Endothelial cell (in vitro differentiated cells): ENCODE measurements at regions not wholly inside any gene's neighbourhood (a gene's known extent, or its start where the extent isn't known, plus 50 kb on each side); places are given as distances from the start of the nearest gene placed in this dataset.

Source experiments
- DNase-seq: peaks from one replicate; pipeline ENCODE4 v3.0.0; 2021; ENCODE audit warnings: low spot score
- H3K27ac Mint-ChIP-seq: one replicate; pipeline ENCODE4 v1.8.0; 2021; ENCODE audit warnings: mixed read lengths, inconsistent platforms; ENCODE audit not compliant: unreplicated experiment
- H3K27me3 Mint-ChIP-seq: one replicate; pipeline ENCODE4 v1.8.0; 2021; ENCODE audit warnings: mild to moderate bottlenecking, moderate library complexity, mixed read lengths, inconsistent platforms; ENCODE audit not compliant: unreplicated experiment
- H3K36me3 Mint-ChIP-seq: one replicate; pipeline ENCODE4 v1.8.0; 2021; ENCODE audit warnings: mild to moderate bottlenecking, low read depth, mixed read lengths, inconsistent platforms; ENCODE audit not compliant: unreplicated experiment
- H3K4me1 Mint-ChIP-seq: one replicate; pipeline ENCODE4 v1.8.0; 2021; ENCODE audit warnings: mild to moderate bottlenecking, mixed read lengths, inconsistent platforms; ENCODE audit not compliant: unreplicated experiment
- H3K4me3 Mint-ChIP-seq: one replicate; pipeline ENCODE4 v1.8.0; 2021; ENCODE audit warnings: mild to moderate bottlenecking, mixed read lengths, inconsistent platforms; ENCODE audit not compliant: unreplicated experiment
- H3K9me3 Mint-ChIP-seq: one replicate; pipeline ENCODE4 v1.8.0; 2021; ENCODE audit warnings: mixed read lengths, inconsistent platforms; ENCODE audit not compliant: unreplicated experiment
- CTCF ChIP-seq: fragments of 200-600 bp; sonication (generic); IDR thresholded peaks from one replicate; pipeline ENCODE4 v1.5.0; 2021; ENCODE audit warnings: antibody characterized with exemption; ENCODE audit not compliant: unreplicated experiment

- no peak for TF ChIP-seq CTCF
- no peak overlapping the region for H3K27ac Mint-ChIP-seq
- no peak overlapping the region for H3K4me3 Mint-ChIP-seq
- peaks cover 29% of the 10 kb centered on the region for H3K9me3 Mint-ChIP-seq
- no peak for DNase-seq
- no peaks in the 10 kb centered on the region for H3K4me1 Mint-ChIP-seq
- peaks cover 5% of the 10 kb centered on the region for H3K27me3 Mint-ChIP-seq
- peaks cover 3% of the 10 kb centered on the region for H3K36me3 Mint-ChIP-seq
These were observed 72.4 kb upstream of the ISX start for GRCh38 chr22:34993548-34993947.

DNA sequence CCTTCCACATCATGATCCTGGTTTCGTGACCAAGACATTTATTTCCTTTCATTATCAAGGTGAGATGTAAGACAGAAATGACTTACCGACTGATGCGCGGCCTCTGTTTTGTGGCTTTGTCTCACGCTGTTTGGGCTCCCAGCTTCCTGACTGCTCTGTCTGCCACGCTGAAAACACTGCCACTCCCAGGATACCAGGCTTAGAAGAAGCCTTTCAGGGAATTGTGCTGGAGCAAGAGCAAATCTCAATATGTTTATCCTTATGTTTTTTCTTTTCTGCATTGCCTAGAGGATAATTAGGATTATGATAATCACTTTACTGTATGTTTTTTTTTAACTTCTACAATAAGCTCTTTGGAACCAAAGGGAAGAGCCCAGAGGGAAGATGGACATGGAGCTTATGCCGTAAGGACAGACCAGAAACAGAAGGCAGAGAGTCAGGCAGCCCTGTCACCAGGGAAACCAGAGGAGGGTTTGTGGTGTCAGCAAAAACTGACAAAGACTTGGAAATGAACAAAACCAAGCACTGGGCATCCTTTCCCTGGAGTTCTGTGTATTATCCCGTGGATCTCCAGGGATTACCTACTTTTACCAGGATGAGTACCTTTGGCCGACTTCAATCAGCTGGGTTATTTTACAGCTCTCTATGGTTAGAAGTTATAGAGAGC is 68.2 kb upstream of the ISX start:
- Mint-ChIP-seq H3K27ac (no peak overlapping the region), H3K9me3 (peaks cover 29% of the 10 kb centered on the region), H3K27me3 (peaks cover 5% of the 10 kb centered on the region), H3K4me1 (no peaks in the 10 kb centered on the region), H3K4me3 (no peak overlapping the region), H3K36me3 (no peaks in the 10 kb centered on the region)
- no peak for TF ChIP-seq CTCF
- DNase-seq = no peak

DNA sequence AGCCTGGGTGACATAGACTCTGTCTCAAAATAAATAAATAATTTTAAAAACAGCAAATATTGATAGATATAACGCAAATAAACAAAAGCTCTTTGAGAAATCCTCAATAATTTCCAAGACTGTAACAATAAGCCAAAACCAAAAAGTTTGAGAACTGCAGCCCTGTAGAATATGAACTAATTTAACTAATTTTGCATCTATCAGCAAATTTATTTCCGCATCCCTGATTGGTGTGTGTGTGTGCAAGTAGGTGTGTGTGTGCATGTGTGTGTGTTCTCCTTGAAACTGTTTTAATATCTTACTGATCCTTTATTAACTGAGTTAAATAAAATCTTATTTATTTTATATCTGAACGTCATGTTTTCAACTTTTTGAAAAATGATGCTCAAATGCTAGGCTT is 67.0 kb upstream of the ISX start:
- Mint-ChIP-seq H3K4me3 (no peak overlapping the region), H3K4me1 (no peaks in the 10 kb centered on the region), H3K27ac (no peak overlapping the region), H3K9me3 (peaks cover 29% of the 10 kb centered on the region), H3K36me3 (no peaks in the 10 kb centered on the region), H3K27me3 (peaks cover 7% of the 10 kb centered on the region)
- TF ChIP-seq CTCF = no peak
- DNase-seq = no peak

DNA sequence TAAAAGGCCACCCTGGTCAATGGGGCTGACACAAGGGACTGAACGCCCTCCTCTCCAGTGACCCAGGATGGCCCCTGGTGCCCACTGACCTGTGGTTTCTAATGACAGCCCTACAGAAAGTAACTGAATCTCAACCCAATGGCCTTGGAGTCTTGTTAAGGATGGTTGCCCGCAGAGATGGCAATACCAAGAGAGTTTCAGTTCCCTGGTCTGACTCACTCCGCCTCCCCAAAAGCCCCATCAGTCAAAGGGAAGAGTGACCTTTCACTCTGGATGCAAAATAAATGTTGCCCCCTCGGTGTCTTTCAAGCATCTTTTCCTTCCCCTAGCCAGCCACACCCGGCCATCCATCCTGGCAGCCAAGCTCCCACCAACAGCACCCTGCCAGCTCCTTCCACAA is 57.7 kb upstream of the ISX start:
- no peak overlapping the region for H3K4me3 Mint-ChIP-seq
- H3K36me3 Mint-ChIP-seq = peaks cover 5% of the 10 kb centered on the region
- H3K9me3 Mint-ChIP-seq = peaks cover 38% of the 10 kb centered on the region
- H3K4me1 Mint-ChIP-seq = no peaks in the 10 kb centered on the region
- H3K27me3 Mint-ChIP-seq = peaks cover 6% of the 10 kb centered on the region
- no peak for TF ChIP-seq CTCF
- no peak overlapping the region for H3K27ac Mint-ChIP-seq
- no peak for DNase-seq

GRCh38 chr22:35010543-35010942 is 55.4 kb upstream of the ISX start:
- Mint-ChIP-seq H3K27me3 (peaks cover 2% of the 10 kb centered on the region), H3K36me3 (peaks cover 5% of the 10 kb centered on the region), H3K27ac (no peak overlapping the region), H3K9me3 (peaks cover 33% of the 10 kb centered on the region), H3K4me1 (no peaks in the 10 kb centered on the region), H3K4me3 (no peak overlapping the region)
- DNase-seq = no peak
- TF ChIP-seq CTCF = no peak
